ENCODE measurements at regions not wholly inside any gene's neighbourhood (a gene's known extent, or its start where the extent isn't known, plus 50 kb on each side); places are given as distances from the start of the nearest gene placed in this dataset.

GRCh38 chr13:20312292-20312691 is 80.2 kb upstream of the GJB6 start:
- Histone ChIP-seq H3K4me3 (no peak overlapping the region), H3K36me3 (no peaks in the 10 kb centered on the region), H3K4me1 (no peaks in the 10 kb centered on the region), H3K27me3 (no peaks in the 10 kb centered on the region), H3K27ac (no peak overlapping the region), H3K9me3 (peaks cover 0 to 20% (median 5%) of the 10 kb centered on the region in 11 donors)
- no peak for TF ChIP-seq CTCF (IDR thresholded peaks at IDR 0.05)
- intact Hi-C loops (cut with DNase I), result no loop called here
- 85 to 87% methylated on average over 5 of the region's 5 CpGs for WGBS, 2 donors
- DNase-seq, result no peak
- no peak for ATAC-seq

- DNase-seq (no peak), ATAC-seq (no peak)
- no peaks in the 10 kb centered on the region for H3K27me3 ChIP-seq
- peaks cover 0 to 23% (median 5%) of the 10 kb centered on the region in 11 donors for H3K9me3 ChIP-seq
- no peak overlapping the region for H3K27ac ChIP-seq
- intact Hi-C loops (cut with DNase I), result no loop called here
- no peak for TF ChIP-seq CTCF (IDR thresholded peaks at IDR 0.05)
- no peaks in the 10 kb centered on the region for H3K4me1 ChIP-seq
- H3K4me3 ChIP-seq, result no peak overlapping the region
- 71 to 90% methylated on average over 2 of the region's 2 CpGs for WGBS, 2 donors
- no peaks in the 10 kb centered on the region for H3K36me3 ChIP-seq
Measured at GRCh38 chr13:20311596-20311995, 79.5 kb upstream of the GJB6 start.

- Histone ChIP-seq H3K27me3 (no peaks in the 10 kb centered on the region), H3K9me3 (peaks cover 0 to 23% (median 5%) of the 10 kb centered on the region in 11 donors), H3K36me3 (no peaks in the 10 kb centered on the region), H3K4me1 (no peaks in the 10 kb centered on the region), H3K27ac (no peak overlapping the region), H3K4me3 (no peak overlapping the region)
- intact Hi-C loops (cut with DNase I), result no loop called here
- no peak for TF ChIP-seq CTCF (IDR thresholded peaks at IDR 0.05)
- ATAC-seq, result no peak
- WGBS, 2 donors, result 91 to 94% methylated on average over 2 of the region's 2 CpGs
- no peak for DNase-seq
Measured at GRCh38 chr13:20311022-20311421, 78.9 kb upstream of the GJB6 start.

- DNase-seq, result no peak
- no peak overlapping the region for H3K4me3 ChIP-seq
- no peak overlapping the region for H3K27ac ChIP-seq
- H3K36me3 ChIP-seq, result no peaks in the 10 kb centered on the region
- H3K27me3 ChIP-seq, result peaks cover 0 to 22% (median 19%) of the 10 kb centered on the region in 7 donors
- H3K4me1 ChIP-seq, result peaks cover 0 to 9% (median 6%) of the 10 kb centered on the region in 9 donors
- WGBS, 2 donors, result 83 to 93% methylated on average over 6 of the region's 6 CpGs
- intact Hi-C loops (cut with DNase I), result no loop called here
- no peak for ATAC-seq
- TF ChIP-seq CTCF (IDR thresholded peaks at IDR 0.05), result no peak
- peaks cover 0 to 23% (median 5%) of the 10 kb centered on the region in 11 donors for H3K9me3 ChIP-seq
Measured at GRCh38 chr13:20306039-20306438, 73.9 kb upstream of the GJB6 start.
